A673 (cell line): ENCODE measurements at regions not wholly inside any gene's neighbourhood (a gene's known extent, or its start where the extent isn't known, plus 50 kb on each side); places are given as distances from the start of the nearest gene placed in this dataset.
A peak's percentile ranks its signal among the peaks of the same experiment; 100 is the strongest.

ENCODE experiments used
- BruUV-seq: library from RNA; stranded (reverse); fragments of 400-500 nt; replicated peaks from 2 replicates; lab custom pipeline; 2021; lab: Mats Ljungman, UMichigan
- CTCF ChIA-PET: fragments of 300-600 bp; sonication (Branson Sonifier 250); formaldehyde crosslinking; loops from one replicate; lab custom pipeline; 2022; ENCODE audit warnings: antibody characterized with exemption; lab: Charles Lee
- POLR2A ChIA-PET: fragments of 300-600 bp; sonication (Branson Sonifier 250); formaldehyde crosslinking; loops from one replicate; lab custom pipeline; 2022; ENCODE audit warnings: antibody characterized with exemption; ENCODE audit not compliant: low non-redundant PET; lab: Charles Lee
- DNase-seq: peaks from one replicate; pipeline ENCODE4 v3.0.0-alpha.2; 2015; ENCODE audit warnings: low spot score
- H3K27ac ChIP-seq: fragments of 200-600 bp; sonication (generic); 2 replicates; pipeline ENCODE4 v1.5.1; 2016; ENCODE audit warnings: mixed run types, low read depth, mild to moderate bottlenecking, mixed read lengths, antibody characterized with exemption, low read length; ENCODE audit not compliant: poor library complexity, severe bottlenecking
- H3K27me3 ChIP-seq: fragments of 200-600 bp; sonication (generic); replicated peaks from 2 replicates; pipeline ENCODE4 v1.6.1; 2017; ENCODE audit warnings: mixed run types, low read depth, mild to moderate bottlenecking, mixed read lengths, antibody characterized with exemption, low read length; ENCODE audit not compliant: insufficient read depth, poor library complexity
- H3K36me3 ChIP-seq: fragments of 200-600 bp; sonication (generic); 2 replicates; pipeline ENCODE4 v1.6.1; 2016; ENCODE audit warnings: mixed run types, mild to moderate bottlenecking, mixed read lengths, antibody characterized with exemption, low read length; ENCODE audit not compliant: insufficient read depth, poor library complexity, severe bottlenecking
- H3K4me1 ChIP-seq: fragments of 200-600 bp; sonication (generic); 2 replicates; pipeline ENCODE4 v1.6.1; 2017; ENCODE audit warnings: mixed run types, mild to moderate bottlenecking, mixed read lengths, antibody characterized with exemption, low read length; ENCODE audit not compliant: insufficient read depth, poor library complexity, severe bottlenecking
- H3K4me3 ChIP-seq: fragments of 200-600 bp; sonication (generic); 2 replicates; pipeline ENCODE4 v1.5.1; 2016; ENCODE audit warnings: low read depth, mixed run types, mild to moderate bottlenecking, mixed read lengths, low read length; ENCODE audit not compliant: poor library complexity, severe bottlenecking
- H3K9me3 ChIP-seq: fragments of 200-600 bp; sonication (generic); 2 replicates; pipeline ENCODE4 v1.6.1; 2016; ENCODE audit warnings: mixed run types, low read depth, mild to moderate bottlenecking, mixed read lengths, antibody characterized with exemption, low read length; ENCODE audit not compliant: poor library complexity, severe bottlenecking
- EZH2 ChIP-seq: fragments of 200-600 bp; sonication (generic); IDR thresholded peaks from 2 replicates; pipeline ENCODE4 v1.6.1; 2017; ENCODE audit warnings: borderline replicate concordance, low read depth, mild to moderate bottlenecking, mixed read lengths, antibody characterized with exemption, low read length; ENCODE audit not compliant: poor library complexity, severe bottlenecking
- intact Hi-C: fragments of 100-400 bp; cut with micrococcal nuclease; formaldehyde crosslinking; loops from one replicate; pipeline ENCODE4 v1.10.0; 2022; ENCODE audit not compliant: unreplicated experiment
- TF ChIP-seq, protein P1 (sequence below): fragments of 300-800, 200-600 bp; sonication (generic); conservative IDR thresholded peaks from 2 replicates; pipeline ENCODE4 v1.5.1; 2017; ENCODE audit warnings: low read depth, mild to moderate bottlenecking, antibody characterized with exemption, low read length, moderate library complexity, mixed read lengths

DNA sequence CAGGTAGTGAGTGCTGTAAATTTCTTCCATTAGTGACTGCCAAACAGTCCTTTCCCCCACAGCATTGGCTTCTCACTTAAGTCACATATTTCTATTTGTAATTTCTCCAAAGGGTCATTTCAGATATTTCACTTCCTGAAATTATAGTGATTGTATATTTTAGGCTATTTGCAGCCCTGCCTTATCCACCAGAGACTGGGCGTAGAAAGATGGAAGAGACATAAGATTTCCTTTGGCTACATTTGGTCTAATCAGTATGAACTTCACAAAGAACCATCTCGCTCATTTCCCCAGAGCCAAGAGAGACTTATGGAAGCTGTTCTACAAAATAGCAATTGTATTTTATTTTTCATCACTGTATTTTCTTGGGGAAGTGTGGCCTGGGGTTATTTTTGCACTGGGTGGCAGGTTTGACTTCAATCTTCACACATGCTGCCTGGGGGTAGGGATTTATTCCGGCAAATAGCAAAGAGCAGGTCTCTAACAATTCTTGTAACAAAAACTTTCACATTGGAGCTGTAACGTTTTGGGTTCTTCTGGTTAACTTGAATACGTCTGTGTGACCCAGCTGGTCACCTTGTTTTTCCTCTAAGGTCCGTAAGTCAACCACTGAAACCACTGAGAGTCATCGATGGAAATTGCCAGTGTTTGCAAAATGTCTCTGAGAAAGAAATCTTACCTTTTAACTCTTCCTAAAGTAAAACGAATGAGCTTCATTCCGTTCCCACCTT, 170.6 kb upstream of the SERPINE2 start:
- peak overlapping the region; percentile 9 for H3K27ac ChIP-seq
- intact Hi-C loops: no loop called here
- no TSS peak for BruUV-seq
- DNase-seq: no peak
- TF ChIP-seq, protein P1, sequence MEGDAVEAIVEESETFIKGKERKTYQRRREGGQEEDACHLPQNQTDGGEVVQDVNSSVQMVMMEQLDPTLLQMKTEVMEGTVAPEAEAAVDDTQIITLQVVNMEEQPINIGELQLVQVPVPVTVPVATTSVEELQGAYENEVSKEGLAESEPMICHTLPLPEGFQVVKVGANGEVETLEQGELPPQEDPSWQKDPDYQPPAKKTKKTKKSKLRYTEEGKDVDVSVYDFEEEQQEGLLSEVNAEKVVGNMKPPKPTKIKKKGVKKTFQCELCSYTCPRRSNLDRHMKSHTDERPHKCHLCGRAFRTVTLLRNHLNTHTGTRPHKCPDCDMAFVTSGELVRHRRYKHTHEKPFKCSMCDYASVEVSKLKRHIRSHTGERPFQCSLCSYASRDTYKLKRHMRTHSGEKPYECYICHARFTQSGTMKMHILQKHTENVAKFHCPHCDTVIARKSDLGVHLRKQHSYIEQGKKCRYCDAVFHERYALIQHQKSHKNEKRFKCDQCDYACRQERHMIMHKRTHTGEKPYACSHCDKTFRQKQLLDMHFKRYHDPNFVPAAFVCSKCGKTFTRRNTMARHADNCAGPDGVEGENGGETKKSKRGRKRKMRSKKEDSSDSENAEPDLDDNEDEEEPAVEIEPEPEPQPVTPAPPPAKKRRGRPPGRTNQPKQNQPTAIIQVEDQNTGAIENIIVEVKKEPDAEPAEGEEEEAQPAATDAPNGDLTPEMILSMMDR: no peak
- TF ChIP-seq EZH2: no peak
- H3K9me3 ChIP-seq: no peaks in the 10 kb centered on the region
- POLR2A ChIA-PET: no interaction called here
- peaks cover 29% of the 10 kb centered on the region for H3K4me1 ChIP-seq
- CTCF ChIA-PET: no interaction called here
- H3K4me3 ChIP-seq: no peak overlapping the region
- H3K36me3 ChIP-seq: no peaks in the 10 kb centered on the region
- no peaks in the 10 kb centered on the region for H3K27me3 ChIP-seq

DNA sequence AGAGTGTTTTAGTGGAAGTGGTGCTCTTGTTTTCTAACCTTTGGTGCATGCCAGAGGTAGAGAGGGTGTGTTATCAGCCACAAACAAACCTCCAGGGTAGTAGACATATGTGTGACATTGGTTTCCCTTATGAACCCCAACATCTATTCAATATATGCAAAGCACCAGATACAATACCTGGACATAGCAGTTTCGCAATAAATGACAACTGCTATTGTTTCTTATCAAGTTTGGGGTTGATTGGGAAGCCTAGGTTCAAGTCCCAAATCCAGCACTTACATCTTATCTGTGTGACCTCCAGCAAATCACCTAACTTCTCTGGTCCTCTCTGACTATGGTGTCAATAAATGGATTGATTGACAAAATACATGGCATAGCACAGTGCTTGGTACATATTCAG, 169.4 kb upstream of the SERPINE2 start:
- Histone ChIP-seq H3K27ac (no peak overlapping the region), H3K4me3 (no peak overlapping the region), H3K27me3 (no peaks in the 10 kb centered on the region), H3K4me1 (peaks cover 29% of the 10 kb centered on the region), H3K36me3 (no peaks in the 10 kb centered on the region), H3K9me3 (no peaks in the 10 kb centered on the region)
- TF ChIP-seq, protein P1: no peak
- no peak for TF ChIP-seq EZH2
- no TSS peak for BruUV-seq
- POLR2A ChIA-PET: no interaction called here
- intact Hi-C loops: no loop called here
- no peak for DNase-seq
- CTCF ChIA-PET: no interaction called here

DNA sequence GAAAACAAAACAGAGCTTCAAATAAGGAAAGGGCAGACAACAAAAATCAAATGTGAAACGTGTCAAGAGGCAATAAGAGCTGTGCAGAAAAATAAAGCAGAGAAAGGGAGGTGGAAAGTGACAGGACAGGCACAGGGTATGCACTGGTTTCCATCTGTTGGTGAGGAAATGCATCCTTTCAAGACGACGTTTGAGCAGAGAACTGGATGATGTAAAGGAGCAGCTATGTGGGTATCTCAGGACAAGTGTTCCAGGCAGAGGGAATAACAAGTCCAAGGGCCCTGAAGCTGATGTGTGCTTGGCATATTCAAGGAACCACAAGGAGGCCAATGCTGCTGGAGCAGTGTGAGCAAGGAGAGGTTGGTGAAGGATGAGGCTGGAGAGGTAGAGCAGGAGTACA, 168.9 kb upstream of the SERPINE2 start:
- Histone ChIP-seq H3K9me3 (no peaks in the 10 kb centered on the region), H3K4me3 (no peak overlapping the region), H3K36me3 (no peaks in the 10 kb centered on the region), H3K4me1 (peaks cover 29% of the 10 kb centered on the region), H3K27me3 (no peaks in the 10 kb centered on the region), H3K27ac (no peak overlapping the region)
- BruUV-seq: no TSS peak
- POLR2A ChIA-PET: no interaction called here
- no peak for DNase-seq
- intact Hi-C loops: no loop called here
- CTCF ChIA-PET: no interaction called here
- TF ChIP-seq, protein P1: no peak
- no peak for TF ChIP-seq EZH2
